Suprapubic skin (tissue), 4 donors: ENCODE measurements at regions not wholly inside any gene's neighbourhood (a gene's known extent, or its start where the extent isn't known, plus 50 kb on each side); places are given as distances from the start of the nearest gene placed in this dataset.

Experiments used
- DNase-seq, 2 donors: peaks; one replicate each; pipeline ENCODE4 v3.0.0-alpha.2; 2019; ENCODE audit warnings: low spot score in 2 of 2
- H3K27ac ChIP-seq: fragments of 200-600 bp; sonication (generic); one replicate; pipeline ENCODE4 v1.5.1; 2019
- H3K27me3 ChIP-seq: fragments of 200-600 bp; sonication (generic); one replicate; pipeline ENCODE4 v1.5.1; 2019
- H3K36me3 ChIP-seq: fragments of 200-600 bp; sonication (generic); one replicate; pipeline ENCODE4 v1.5.1; 2019
- H3K4me1 ChIP-seq: fragments of 200-600 bp; sonication (generic); one replicate; pipeline ENCODE4 v1.5.1; 2019
- H3K4me3 ChIP-seq: fragments of 200-600 bp; sonication (generic); one replicate; pipeline ENCODE4 v1.5.1; 2019; ENCODE audit warnings: mild to moderate bottlenecking
- H3K9me3 ChIP-seq: fragments of 200-600 bp; sonication (generic); one replicate; pipeline ENCODE4 v1.5.1; 2019
- CTCF ChIP-seq, 2 donors: fragments of 200-600 bp in 1 of 2; fragments of 450-650 bp in 1 of 2; sonication (generic) in 1 of 2; IDR thresholded peaks; one replicate each; pipeline ENCODE4 v1.5.1; 2016 to 2019; ENCODE audit warnings: antibody characterized with exemption in 2 of 2, mild to moderate bottlenecking in 1 of 2, moderate library complexity in 1 of 2
- EP300 ChIP-seq: sonication (generic); formaldehyde crosslinking; IDR thresholded peaks from one replicate; pipeline ENCODE4 v1.6.1; 2017; ENCODE audit warnings: antibody characterized with exemption
- POLR2A ChIP-seq, 2 donors: fragments of 450-650 bp; IDR thresholded peaks; one replicate each; pipeline ENCODE4 v1.6.1; 2017; ENCODE audit warnings: antibody characterized with exemption in 2 of 2, mild to moderate bottlenecking in 2 of 2, moderate library complexity in 2 of 2
- POLR2AphosphoS5 ChIP-seq, 3 donors: sonication (generic); formaldehyde crosslinking; IDR thresholded peaks; one replicate each; pipeline ENCODE4 v1.6.1; 2017; ENCODE audit warnings: antibody characterized with exemption in 3 of 3
- WGBS: methylation state at CpG from one replicate; pipeline ENCODE4 v1.1.5; 2018; 5-methylcytosine and 5-hydroxymethylcytosine counted together

- no peak overlapping the region for H3K4me3 ChIP-seq
- DNase-seq = no peak
- H3K4me1 ChIP-seq = no peaks in the 10 kb centered on the region
- H3K27ac ChIP-seq = no peak overlapping the region
- TF ChIP-seq POLR2AphosphoS5 (IDR thresholded peaks at IDR 0.05) (no peak), EP300 (no peak), POLR2A (IDR thresholded peaks at IDR 0.05) (no peak), CTCF (IDR thresholded peaks at IDR 0.05) (no peak)
- 94% methylated on average over 4 of the region's 4 CpGs for WGBS
- H3K9me3 ChIP-seq = no peaks in the 10 kb centered on the region
- no peaks in the 10 kb centered on the region for H3K27me3 ChIP-seq
- no peaks in the 10 kb centered on the region for H3K36me3 ChIP-seq
These were observed 841.2 kb upstream of the FBXO33 start for GRCh38 chr14:40273417-40273816.

- H3K27me3 ChIP-seq = no peaks in the 10 kb centered on the region
- WGBS = 81% methylated on average over 1 of the region's 1 CpG
These were observed 839.2 kb upstream of the FBXO33 start for GRCh38 chr14:40271480-40271879.

GRCh38 chr14:40269436-40269835 is 837.2 kb upstream of the FBXO33 start:
- TF ChIP-seq EP300 (no peak), CTCF (IDR thresholded peaks at IDR 0.05) (no peak), POLR2AphosphoS5 (IDR thresholded peaks at IDR 0.05) (no peak), POLR2A (IDR thresholded peaks at IDR 0.05) (no peak)
- no peaks in the 10 kb centered on the region for H3K9me3 ChIP-seq
- WGBS = 50% methylated on average over 2 of the region's 2 CpGs
- DNase-seq = no peak
- no peaks in the 10 kb centered on the region for H3K27me3 ChIP-seq
- no peak overlapping the region for H3K27ac ChIP-seq
- H3K36me3 ChIP-seq = no peaks in the 10 kb centered on the region
- no peak overlapping the region for H3K4me3 ChIP-seq
- H3K4me1 ChIP-seq = no peaks in the 10 kb centered on the region

More at GRCh38 chr14:40271480-40271879, 839.2 kb upstream of the FBXO33 start:
- H3K36me3 ChIP-seq = no peaks in the 10 kb centered on the region
- DNase-seq = no peak
- no peak overlapping the region for H3K27ac ChIP-seq
- H3K9me3 ChIP-seq = no peaks in the 10 kb centered on the region
- no peaks in the 10 kb centered on the region for H3K4me1 ChIP-seq
- H3K4me3 ChIP-seq = no peak overlapping the region
- TF ChIP-seq POLR2AphosphoS5 (IDR thresholded peaks at IDR 0.05) = no peak
- no peak for TF ChIP-seq CTCF (IDR thresholded peaks at IDR 0.05)
- no peak for TF ChIP-seq EP300
- TF ChIP-seq POLR2A (IDR thresholded peaks at IDR 0.05) = no peak

GRCh38 chr14:40268236-40268635 is 836.0 kb upstream of the FBXO33 start:
- Histone ChIP-seq H3K4me3 (no peak overlapping the region), H3K9me3 (no peaks in the 10 kb centered on the region), H3K4me1 (no peaks in the 10 kb centered on the region), H3K36me3 (no peaks in the 10 kb centered on the region), H3K27ac (no peak overlapping the region), H3K27me3 (no peaks in the 10 kb centered on the region)
- 72% methylated on average over 2 of the region's 2 CpGs for WGBS
- no peak for DNase-seq
- TF ChIP-seq POLR2A (IDR thresholded peaks at IDR 0.05) = no peak
- TF ChIP-seq EP300 = no peak
- TF ChIP-seq CTCF (IDR thresholded peaks at IDR 0.05) = no peak

- Histone ChIP-seq H3K4me1 (no peaks in the 10 kb centered on the region), H3K9me3 (no peaks in the 10 kb centered on the region), H3K4me3 (no peak overlapping the region), H3K27ac (no peak overlapping the region), H3K36me3 (no peaks in the 10 kb centered on the region), H3K27me3 (no peaks in the 10 kb centered on the region)
- TF ChIP-seq POLR2A (IDR thresholded peaks at IDR 0.05) (no peak), POLR2AphosphoS5 (IDR thresholded peaks at IDR 0.05) (no peak), CTCF (IDR thresholded peaks at IDR 0.05) (no peak), EP300 (no peak)
- 29% methylated on average over 1 of the region's 1 CpG for WGBS
- no peak for DNase-seq
These were observed 832.9 kb upstream of the FBXO33 start for GRCh38 chr14:40265096-40265495.
